DND-41 (cell line): ENCODE measurements at regions not wholly inside any gene's neighbourhood (a gene's known extent, or its start where the extent isn't known, plus 50 kb on each side); places are given as distances from the start of the nearest gene placed in this dataset.

Experiments used
- ATAC-seq: fragments of 200-7000 bp; cut with Tn5 transposase; 3 replicates; pipeline ENCODE4 v1.9.1; 2021; ENCODE audit warnings: low read depth; ENCODE audit not compliant: insufficient read depth
- DNase-seq: peaks from one replicate; pipeline ENCODE4 v3.0.0-alpha.2; 2020
- H2AFZ ChIP-seq: 2 replicates; pipeline ENCODE4 v1.6.0; 2012; ENCODE audit warnings: low read depth, low read length
- H3K27ac ChIP-seq: 2 replicates; pipeline ENCODE4 v1.5.1; 2012; ENCODE audit warnings: low read length, inconsistent platforms
- H3K27me3 ChIP-seq: fragments of 200-600 bp; sonication (generic); 2 replicates; pipeline ENCODE4 v1.6.0; 2012; ENCODE audit warnings: low read length, mild to moderate bottlenecking, inconsistent platforms; ENCODE audit not compliant: insufficient read depth, poor library complexity
- H3K36me3 ChIP-seq: 2 replicates; pipeline ENCODE4 v1.5.1; 2012; ENCODE audit warnings: low read length, inconsistent platforms; ENCODE audit not compliant: insufficient read depth
- H3K4me1 ChIP-seq: 2 replicates; pipeline ENCODE4 v1.5.1; 2012; ENCODE audit warnings: mild to moderate bottlenecking, low read length; ENCODE audit not compliant: insufficient read depth
- H3K4me2 ChIP-seq: 2 replicates; pipeline ENCODE4 v1.6.0; 2012; ENCODE audit warnings: mild to moderate bottlenecking, moderate library complexity, low read length, inconsistent platforms; ENCODE audit not compliant: insufficient read depth
- H3K4me3 ChIP-seq, 2 experiments: fragments of 200-600 bp in 1 of 2; shearing (Covaris generic) in 1 of 2; 2 replicates each; pipeline ENCODE4 v1.5.1; 2012 to 2016; ENCODE audit warnings: inconsistent platforms in 2 of 2, low read length in 2 of 2, mild to moderate bottlenecking in 2 of 2, low read depth in 1 of 2, moderate library complexity in 1 of 2
- H3K79me2 ChIP-seq: 2 replicates; pipeline ENCODE4 v1.6.0; 2012; ENCODE audit warnings: low read length, inconsistent platforms; ENCODE audit not compliant: insufficient read depth
- H3K9ac ChIP-seq: 2 replicates; pipeline ENCODE4 v1.6.0; 2012; ENCODE audit warnings: low read depth, mild to moderate bottlenecking, inconsistent platforms, low read length, moderate library complexity
- H3K9me3 ChIP-seq: 2 replicates; pipeline ENCODE4 v1.5.1; 2012; ENCODE audit warnings: low read length, moderate library complexity, mild to moderate bottlenecking, inconsistent platforms; ENCODE audit not compliant: insufficient read depth, severe bottlenecking
- H4K20me1 ChIP-seq: 2 replicates; pipeline ENCODE4 v1.6.0; 2012; ENCODE audit warnings: low read length; ENCODE audit not compliant: insufficient read depth
- CTCF ChIP-seq: IDR thresholded peaks from 2 replicates; pipeline ENCODE4 v1.5.1; 2012; ENCODE audit warnings: borderline replicate concordance, low read length, moderate library complexity, mild to moderate bottlenecking; ENCODE audit not compliant: poor library complexity, severe bottlenecking; ENCODE audit errors: extremely low read depth
- EZH2 ChIP-seq: IDR thresholded peaks from 3 replicates; pipeline ENCODE4 v1.6.1; 2012; ENCODE audit warnings: borderline replicate concordance, low read depth, mild to moderate bottlenecking, moderate library complexity, low read length, inconsistent platforms; ENCODE audit not compliant: severe bottlenecking

DNA sequence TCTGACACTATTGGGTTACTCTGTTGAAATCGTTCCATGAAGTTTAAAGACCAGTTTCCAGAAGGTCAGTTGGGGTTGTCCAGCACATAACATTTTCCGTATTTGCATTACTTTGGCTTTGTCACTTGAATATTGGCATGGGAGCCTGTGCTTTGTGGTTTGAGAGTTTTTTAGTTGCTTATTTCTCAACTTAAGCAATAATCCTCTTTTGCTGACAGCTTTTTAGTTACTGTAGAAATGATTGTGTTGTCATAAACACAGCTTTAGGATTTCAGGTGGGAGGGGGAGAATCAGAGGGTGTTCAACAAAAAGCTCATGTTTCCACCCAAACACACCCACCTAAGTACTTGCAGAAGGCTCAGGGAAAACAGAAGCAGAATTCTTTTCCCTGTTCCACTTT lies 210.7 kb upstream of the TLL1 start:
- Histone ChIP-seq H3K4me2 (no peak overlapping the region), H3K4me1 (no peaks in the 10 kb centered on the region), H3K27ac (no peak overlapping the region), H3K4me3 (no peak overlapping the region), H3K9ac (no peak overlapping the region), H3K79me2 (no peaks in the 10 kb centered on the region), H3K9me3 (no peaks in the 10 kb centered on the region), H2AFZ (no peak overlapping the region), H4K20me1 (no peaks in the 10 kb centered on the region), H3K27me3 (no peaks in the 10 kb centered on the region), H3K36me3 (no peaks in the 10 kb centered on the region)
- no peak for DNase-seq
- ATAC-seq: no peak
- no peak for TF ChIP-seq CTCF
- TF ChIP-seq EZH2: no peak

DNA sequence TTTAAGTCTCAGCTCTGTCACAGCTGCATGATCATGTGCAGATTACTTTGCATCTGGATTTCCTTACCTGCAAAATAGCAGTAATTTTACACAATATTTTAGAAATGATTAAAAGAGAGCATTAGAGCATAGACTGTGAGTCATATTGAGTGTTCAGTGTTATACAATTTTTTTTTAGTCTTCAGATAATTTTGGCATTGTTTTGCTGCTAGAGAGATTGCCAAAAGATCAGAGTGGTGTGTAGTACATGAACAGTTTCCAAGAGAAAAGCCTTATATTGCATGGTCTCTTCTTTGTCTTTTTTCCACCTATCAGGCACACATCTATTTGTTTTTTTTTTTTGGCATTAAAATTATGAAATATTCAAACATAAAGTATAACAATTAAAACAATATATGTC lies 209.6 kb upstream of the TLL1 start:
- Histone ChIP-seq H3K4me1 (no peaks in the 10 kb centered on the region), H3K9me3 (no peaks in the 10 kb centered on the region), H2AFZ (no peak overlapping the region), H4K20me1 (no peaks in the 10 kb centered on the region), H3K79me2 (no peaks in the 10 kb centered on the region), H3K27me3 (no peaks in the 10 kb centered on the region), H3K27ac (no peak overlapping the region), H3K36me3 (no peaks in the 10 kb centered on the region), H3K4me3 (no peak overlapping the region), H3K9ac (no peak overlapping the region), H3K4me2 (no peak overlapping the region)
- TF ChIP-seq EZH2: no peak
- TF ChIP-seq CTCF: no peak
- ATAC-seq (no peak), DNase-seq (no peak)

DNA sequence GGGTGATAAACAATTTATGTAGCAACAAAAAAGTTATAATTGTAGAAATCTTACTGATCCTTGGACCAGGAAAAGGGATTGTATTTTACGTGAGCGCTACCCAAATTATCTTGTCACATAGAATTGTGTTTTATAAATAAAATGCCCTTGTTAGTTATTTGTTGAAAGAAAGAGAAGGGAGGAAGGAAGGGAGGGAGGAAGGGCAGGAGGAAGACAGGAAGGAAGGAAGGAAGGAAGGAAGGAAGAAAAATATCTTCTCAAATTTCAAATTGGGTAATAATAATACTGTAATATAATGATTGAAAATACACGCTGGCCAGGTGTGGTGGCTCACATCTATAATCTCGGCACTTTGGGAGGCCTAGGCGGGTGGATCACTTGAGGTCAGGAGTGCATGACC lies 206.2 kb upstream of the TLL1 start:
- DNase-seq (no peak), ATAC-seq (no peak)
- Histone ChIP-seq H3K27ac (no peak overlapping the region), H3K27me3 (no peaks in the 10 kb centered on the region), H3K4me2 (no peak overlapping the region), H2AFZ (no peak overlapping the region), H3K9ac (no peak overlapping the region), H3K79me2 (no peaks in the 10 kb centered on the region), H3K4me3 (no peak overlapping the region), H3K4me1 (no peaks in the 10 kb centered on the region), H3K9me3 (no peaks in the 10 kb centered on the region), H3K36me3 (no peaks in the 10 kb centered on the region), H4K20me1 (no peaks in the 10 kb centered on the region)
- no peak for TF ChIP-seq EZH2
- TF ChIP-seq CTCF: no peak

DNA sequence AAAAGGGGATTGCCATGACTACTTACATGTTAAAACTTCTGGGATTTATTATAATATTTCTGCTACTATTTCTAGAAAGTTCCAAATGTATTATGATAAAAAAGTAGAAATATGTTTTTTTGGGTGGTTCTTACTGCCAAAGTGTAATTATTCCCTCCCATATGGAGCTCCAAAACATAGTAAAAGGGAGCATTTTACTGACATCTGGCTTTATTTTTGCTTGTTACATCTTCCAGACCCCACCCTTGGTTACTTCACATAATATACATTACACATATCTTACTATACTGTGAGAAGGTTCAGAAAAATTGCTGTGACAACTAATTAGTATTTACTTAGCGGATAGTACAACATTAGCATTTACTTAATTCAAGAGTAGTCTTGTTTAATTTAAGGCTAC lies 205.1 kb upstream of the TLL1 start:
- H3K4me1 ChIP-seq: no peaks in the 10 kb centered on the region
- no peak overlapping the region for H3K4me2 ChIP-seq
- no peak overlapping the region for H3K4me3 ChIP-seq
- no peaks in the 10 kb centered on the region for H4K20me1 ChIP-seq
- H3K27ac ChIP-seq: no peak overlapping the region
- H2AFZ ChIP-seq: no peak overlapping the region
- ATAC-seq (no peak), DNase-seq (no peak)
- no peaks in the 10 kb centered on the region for H3K36me3 ChIP-seq
- H3K79me2 ChIP-seq: no peaks in the 10 kb centered on the region
- H3K27me3 ChIP-seq: no peaks in the 10 kb centered on the region
- H3K9me3 ChIP-seq: no peaks in the 10 kb centered on the region
- TF ChIP-seq CTCF (no peak), EZH2 (no peak)
- H3K9ac ChIP-seq: no peak overlapping the region
